Neural cell (in vitro differentiated cells): ENCODE measurements at regions not wholly inside any gene's neighbourhood (a gene's known extent, or its start where the extent isn't known, plus 50 kb on each side); places are given as distances from the start of the nearest gene placed in this dataset.

Experiments used
- CTCF ChIP-seq: fragments of 450-650 bp; IDR thresholded peaks from 2 replicates; pipeline ENCODE4 v1.5.1; 2014; ENCODE audit warnings: antibody characterized with exemption, mild to moderate bottlenecking, moderate library complexity; ENCODE audit not compliant: poor library complexity, severe bottlenecking
- EP300 ChIP-seq: fragments of 450-650 bp; conservative IDR thresholded peaks from 2 replicates; pipeline ENCODE4 v1.6.1; 2014; ENCODE audit warnings: antibody characterized with exemption, mild to moderate bottlenecking, moderate library complexity; ENCODE audit not compliant: poor library complexity, severe bottlenecking
- EZH2 ChIP-seq: fragments of 200-600, 300-800 bp; shearing (Covaris generic), sonication (generic); IDR thresholded peaks from 2 replicates; pipeline ENCODE4 v1.6.1; 2014; ENCODE audit warnings: antibody characterized with exemption, low read length, borderline replicate concordance, mild to moderate bottlenecking; ENCODE audit not compliant: insufficient read depth, poor library complexity, severe bottlenecking
- POLR2AphosphoS5 ChIP-seq: IDR thresholded peaks from 2 replicates; pipeline ENCODE4 v1.6.1; 2012
- RAD21 ChIP-seq: fragments of 450-650 bp; conservative IDR thresholded peaks from 2 replicates; pipeline ENCODE4 v1.6.1; 2014; ENCODE audit warnings: antibody characterized with exemption, mild to moderate bottlenecking, moderate library complexity

- no peak for TF ChIP-seq CTCF
- TF ChIP-seq POLR2AphosphoS5: no peak
- no peak for TF ChIP-seq RAD21
- no peak for TF ChIP-seq EP300
- TF ChIP-seq EZH2: no peak
These were observed 103.4 kb downstream of the ARRDC4 start for GRCh38 chr15:98063871-98064270.
